ENCODE measurements at regions not wholly inside any gene's neighbourhood (a gene's known extent, or its start where the extent isn't known, plus 50 kb on each side); places are given as distances from the start of the nearest gene placed in this dataset.

DNA sequence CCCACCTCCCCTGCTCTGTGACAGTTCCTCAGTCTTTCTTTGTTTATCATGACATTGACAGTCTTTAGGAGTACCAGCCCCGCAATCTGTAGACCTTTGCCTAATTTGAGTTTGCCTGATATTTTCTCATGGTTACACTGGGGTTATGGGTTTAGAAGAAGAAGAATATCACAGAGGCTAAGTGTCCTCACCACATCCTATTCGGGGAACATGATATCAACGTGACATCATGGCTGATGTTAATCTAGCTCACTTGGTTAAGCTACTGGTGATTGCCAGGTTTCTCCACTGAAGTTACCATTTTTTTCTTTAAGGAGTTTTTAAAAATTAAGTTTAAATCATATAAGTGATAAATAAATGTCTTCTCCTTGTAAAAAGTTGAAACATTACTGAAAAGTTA is 127.5 kb downstream of the CEP57L1 start:
- no peak for DNase-seq (ENCODE audit: low read depth)
- no peak overlapping the region for H3K4me3 ChIP-seq (ENCODE audit: low read length)
- TF ChIP-seq, protein P1, sequence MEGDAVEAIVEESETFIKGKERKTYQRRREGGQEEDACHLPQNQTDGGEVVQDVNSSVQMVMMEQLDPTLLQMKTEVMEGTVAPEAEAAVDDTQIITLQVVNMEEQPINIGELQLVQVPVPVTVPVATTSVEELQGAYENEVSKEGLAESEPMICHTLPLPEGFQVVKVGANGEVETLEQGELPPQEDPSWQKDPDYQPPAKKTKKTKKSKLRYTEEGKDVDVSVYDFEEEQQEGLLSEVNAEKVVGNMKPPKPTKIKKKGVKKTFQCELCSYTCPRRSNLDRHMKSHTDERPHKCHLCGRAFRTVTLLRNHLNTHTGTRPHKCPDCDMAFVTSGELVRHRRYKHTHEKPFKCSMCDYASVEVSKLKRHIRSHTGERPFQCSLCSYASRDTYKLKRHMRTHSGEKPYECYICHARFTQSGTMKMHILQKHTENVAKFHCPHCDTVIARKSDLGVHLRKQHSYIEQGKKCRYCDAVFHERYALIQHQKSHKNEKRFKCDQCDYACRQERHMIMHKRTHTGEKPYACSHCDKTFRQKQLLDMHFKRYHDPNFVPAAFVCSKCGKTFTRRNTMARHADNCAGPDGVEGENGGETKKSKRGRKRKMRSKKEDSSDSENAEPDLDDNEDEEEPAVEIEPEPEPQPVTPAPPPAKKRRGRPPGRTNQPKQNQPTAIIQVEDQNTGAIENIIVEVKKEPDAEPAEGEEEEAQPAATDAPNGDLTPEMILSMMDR (IDR thresholded peaks at IDR 0.05; ENCODE audit: insufficient read depth, low read depth, low read length, missing control alignments) = no peak

DNA sequence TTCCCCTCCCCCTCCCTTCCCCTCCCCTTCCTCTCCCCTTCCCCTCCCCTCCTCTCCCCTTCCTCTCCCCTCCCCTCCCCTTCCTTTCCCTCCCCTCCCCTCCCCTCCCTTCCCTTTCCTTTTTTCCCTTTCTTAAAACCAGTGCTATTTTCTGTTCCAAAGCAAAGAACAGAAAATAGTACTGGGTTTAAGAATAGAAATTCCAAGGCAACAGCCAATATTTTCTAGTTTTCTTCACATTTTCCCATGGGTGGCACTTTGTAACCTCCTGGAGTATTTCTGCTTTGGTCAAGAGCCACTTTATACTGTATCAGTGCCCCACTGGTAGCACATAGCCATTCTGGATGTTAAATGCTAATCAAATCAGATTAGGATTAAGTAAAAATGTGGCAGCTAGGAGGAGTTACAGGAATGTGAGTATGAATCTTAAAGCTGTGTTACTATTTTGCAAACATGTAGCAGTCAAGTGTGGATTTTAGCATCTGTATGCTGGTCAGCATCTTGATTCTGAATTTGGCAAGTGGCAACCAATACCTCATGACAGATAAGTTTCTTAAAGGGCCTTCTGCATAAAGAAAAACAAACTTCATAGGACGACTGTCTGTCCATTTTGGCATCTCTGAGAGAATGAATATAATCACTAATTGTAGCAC is 126.4 kb downstream of the CEP57L1 start:
- TF ChIP-seq, protein P1 (IDR thresholded peaks at IDR 0.05; ENCODE audit: insufficient read depth, low read depth, low read length, missing control alignments) = no peak
- no peak for DNase-seq (ENCODE audit: low read depth)
- no peak overlapping the region for H3K4me3 ChIP-seq (ENCODE audit: low read length)

Measured in epithelial cell of esophagus (primary cell).